Smooth muscle cell (in vitro differentiated cells): ENCODE measurements at regions not wholly inside any gene's neighbourhood (a gene's known extent, or its start where the extent isn't known, plus 50 kb on each side); places are given as distances from the start of the nearest gene placed in this dataset.

Experiments used
- DNase-seq: peaks from one replicate; lab custom pipeline; 2025; ENCODE audit not compliant: unreplicated experiment; lab: John Stamatoyannopoulos, UW
- H2AFZ ChIP-seq: fragments of 200-600 bp; sonication (generic); 2 replicates; pipeline ENCODE4 v1.6.0; 2016; ENCODE audit warnings: antibody characterized with exemption, low read depth, mild to moderate bottlenecking
- H3F3A ChIP-seq: fragments of 200-600 bp; sonication (generic); 2 replicates; pipeline ENCODE4 v1.6.0; 2017; ENCODE audit warnings: antibody characterized with exemption, low read depth
- H3K27ac ChIP-seq: fragments of 200-600 bp; sonication (generic); 2 replicates; pipeline ENCODE4 v1.5.1; 2016; ENCODE audit warnings: low read depth, mild to moderate bottlenecking
- H3K27me3 ChIP-seq: fragments of 200-600 bp; sonication (generic); 2 replicates; pipeline ENCODE4 v1.6.1; 2016; ENCODE audit warnings: low read depth, mild to moderate bottlenecking
- H3K36me3 ChIP-seq: fragments of 200-600 bp; sonication (generic); 2 replicates; pipeline ENCODE4 v1.5.1; 2016; ENCODE audit warnings: low read depth
- H3K4me1 ChIP-seq: fragments of 200-600 bp; sonication (generic); 2 replicates; pipeline ENCODE4 v1.5.1; 2016; ENCODE audit warnings: low read depth
- H3K4me2 ChIP-seq: fragments of 200-600 bp; sonication (generic); 2 replicates; pipeline ENCODE4 v1.6.0; 2016; ENCODE audit warnings: mild to moderate bottlenecking
- H3K4me3 ChIP-seq: fragments of 200-600 bp; sonication (generic); 2 replicates; pipeline ENCODE4 v1.5.1; 2016; ENCODE audit warnings: mild to moderate bottlenecking
- H3K79me2 ChIP-seq: fragments of 200-600 bp; sonication (generic); 2 replicates; pipeline ENCODE4 v1.6.0; 2016; ENCODE audit warnings: low read depth, mild to moderate bottlenecking
- H3K9ac ChIP-seq: fragments of 200-600 bp; sonication (generic); 2 replicates; pipeline ENCODE4 v1.6.0; 2016; ENCODE audit warnings: low read depth
- H3K9me3 ChIP-seq: fragments of 200-600 bp; sonication (generic); replicated peaks from 2 replicates; pipeline ENCODE4 v1.5.1; 2016; ENCODE audit warnings: low read depth
- H4K20me1 ChIP-seq: fragments of 200-600 bp; sonication (generic); 2 replicates; pipeline ENCODE4 v1.6.0; 2016; ENCODE audit warnings: low read depth
- WGBS: methylation state at CpG from one replicate; pipeline ENCODE4 v1.1.7; 2016; ENCODE audit warnings: low lambda C conversion rate; 5-methylcytosine and 5-hydroxymethylcytosine counted together
- TF ChIP-seq, protein P1 (sequence below): fragments of 200-600 bp; sonication (generic); IDR thresholded peaks from 2 replicates; pipeline ENCODE4 v1.5.1; 2017; ENCODE audit warnings: borderline replicate concordance, mild to moderate bottlenecking, antibody characterized with exemption; ENCODE audit not compliant: insufficient read depth, poor library complexity, severe bottlenecking

DNA sequence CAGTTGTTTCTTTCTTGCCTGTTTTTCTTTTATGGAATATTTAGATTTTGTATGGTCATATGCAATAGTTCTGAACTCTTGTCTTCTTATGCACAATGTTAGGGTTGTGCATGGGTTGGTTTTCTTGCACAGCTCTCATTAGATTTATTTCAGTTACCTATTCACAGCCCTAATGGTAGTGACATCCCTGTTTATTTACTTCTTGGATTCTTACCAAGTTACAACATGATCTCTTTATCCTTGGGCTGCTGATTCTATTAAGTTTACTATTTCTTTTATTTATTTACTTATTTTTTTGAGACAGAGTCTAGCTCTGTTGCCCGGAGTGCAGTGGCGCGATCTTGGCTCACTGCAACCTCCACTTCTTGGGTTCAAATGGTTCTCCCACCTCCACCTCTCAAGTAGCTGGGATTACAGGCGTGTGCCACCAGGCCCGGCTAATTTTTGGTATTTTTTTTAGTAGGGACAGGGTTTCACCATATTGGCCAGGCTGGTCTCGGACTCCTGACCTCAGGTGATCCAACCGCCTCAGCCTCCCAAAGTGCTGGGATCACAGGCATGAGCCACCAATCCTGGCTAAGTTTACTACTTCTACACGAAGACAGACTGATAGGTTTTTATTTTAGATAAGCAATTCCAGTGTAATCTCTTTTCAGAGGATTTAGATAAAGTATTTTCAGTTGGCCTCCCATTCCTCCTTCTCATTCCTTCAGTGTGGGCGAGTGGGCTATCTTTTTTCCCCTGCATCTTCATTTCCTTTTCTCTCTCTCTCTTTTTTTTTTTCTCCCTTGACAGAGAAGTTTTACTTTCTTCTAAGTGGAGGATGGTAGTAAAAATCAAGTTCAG is 395.1 kb upstream of the RGS6 start:
- Histone ChIP-seq H3F3A (peaks cover 13% of the 10 kb centered on the region), H3K79me2 (peaks cover 60% of the 10 kb centered on the region)

DNA sequence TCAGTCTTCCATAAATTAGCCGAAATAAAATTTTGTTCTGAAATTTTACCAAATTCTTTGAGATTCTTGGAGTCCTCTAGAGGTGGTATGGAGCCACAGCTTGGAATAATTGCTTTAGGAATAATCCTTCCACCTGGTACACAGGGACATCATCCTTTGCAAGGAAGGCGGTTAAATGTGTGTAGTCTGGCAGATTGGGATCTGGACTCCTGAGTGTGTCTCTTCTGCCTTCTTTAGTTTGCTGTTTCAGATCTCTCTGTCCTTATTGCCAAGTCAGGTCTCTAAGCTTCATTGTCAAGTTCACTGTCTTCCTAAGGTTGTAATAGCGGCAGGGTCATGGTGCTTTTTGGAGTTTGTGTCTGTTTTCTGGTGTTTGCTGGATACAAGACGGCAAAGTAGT is 393.9 kb upstream of the RGS6 start:
- Histone ChIP-seq H3K9ac (no peak overlapping the region), H3K4me1 (peaks cover 20% of the 10 kb centered on the region), H3F3A (peaks cover 19% of the 10 kb centered on the region), H2AFZ (no peak overlapping the region), H3K79me2 (peaks cover 64% of the 10 kb centered on the region), H3K4me3 (no peak overlapping the region), H3K36me3 (no peaks in the 10 kb centered on the region), H3K9me3 (no peaks in the 10 kb centered on the region), H3K4me2 (peak overlapping the region; percentile 40), H3K27me3 (no peaks in the 10 kb centered on the region), H3K27ac (peak overlapping the region; percentile 34), H4K20me1 (peaks cover 6% of the 10 kb centered on the region)
- no peak for DNase-seq
- TF ChIP-seq, protein P1, sequence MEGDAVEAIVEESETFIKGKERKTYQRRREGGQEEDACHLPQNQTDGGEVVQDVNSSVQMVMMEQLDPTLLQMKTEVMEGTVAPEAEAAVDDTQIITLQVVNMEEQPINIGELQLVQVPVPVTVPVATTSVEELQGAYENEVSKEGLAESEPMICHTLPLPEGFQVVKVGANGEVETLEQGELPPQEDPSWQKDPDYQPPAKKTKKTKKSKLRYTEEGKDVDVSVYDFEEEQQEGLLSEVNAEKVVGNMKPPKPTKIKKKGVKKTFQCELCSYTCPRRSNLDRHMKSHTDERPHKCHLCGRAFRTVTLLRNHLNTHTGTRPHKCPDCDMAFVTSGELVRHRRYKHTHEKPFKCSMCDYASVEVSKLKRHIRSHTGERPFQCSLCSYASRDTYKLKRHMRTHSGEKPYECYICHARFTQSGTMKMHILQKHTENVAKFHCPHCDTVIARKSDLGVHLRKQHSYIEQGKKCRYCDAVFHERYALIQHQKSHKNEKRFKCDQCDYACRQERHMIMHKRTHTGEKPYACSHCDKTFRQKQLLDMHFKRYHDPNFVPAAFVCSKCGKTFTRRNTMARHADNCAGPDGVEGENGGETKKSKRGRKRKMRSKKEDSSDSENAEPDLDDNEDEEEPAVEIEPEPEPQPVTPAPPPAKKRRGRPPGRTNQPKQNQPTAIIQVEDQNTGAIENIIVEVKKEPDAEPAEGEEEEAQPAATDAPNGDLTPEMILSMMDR, result no peak
- 91% methylated on average over 4 of the region's 4 CpGs for WGBS

More for the DNA sequence above, 395.1 kb upstream of the RGS6 start:
- H3K27me3 ChIP-seq, result no peaks in the 10 kb centered on the region
- no peaks in the 10 kb centered on the region for H3K36me3 ChIP-seq
- WGBS, result 78% methylated on average over 9 of the region's 9 CpGs
- H3K4me1 ChIP-seq, result peaks cover 29% of the 10 kb centered on the region
- H3K9ac ChIP-seq, result no peak overlapping the region
- H3K4me2 ChIP-seq, result peak overlapping the region; percentile 40
- no peak overlapping the region for H2AFZ ChIP-seq
- peaks cover 6% of the 10 kb centered on the region for H4K20me1 ChIP-seq
- peak overlapping the region; percentile 34 for H3K27ac ChIP-seq
- TF ChIP-seq, protein P1, result no peak
- H3K9me3 ChIP-seq, result no peaks in the 10 kb centered on the region
- no peak for DNase-seq
- no peak overlapping the region for H3K4me3 ChIP-seq

DNA sequence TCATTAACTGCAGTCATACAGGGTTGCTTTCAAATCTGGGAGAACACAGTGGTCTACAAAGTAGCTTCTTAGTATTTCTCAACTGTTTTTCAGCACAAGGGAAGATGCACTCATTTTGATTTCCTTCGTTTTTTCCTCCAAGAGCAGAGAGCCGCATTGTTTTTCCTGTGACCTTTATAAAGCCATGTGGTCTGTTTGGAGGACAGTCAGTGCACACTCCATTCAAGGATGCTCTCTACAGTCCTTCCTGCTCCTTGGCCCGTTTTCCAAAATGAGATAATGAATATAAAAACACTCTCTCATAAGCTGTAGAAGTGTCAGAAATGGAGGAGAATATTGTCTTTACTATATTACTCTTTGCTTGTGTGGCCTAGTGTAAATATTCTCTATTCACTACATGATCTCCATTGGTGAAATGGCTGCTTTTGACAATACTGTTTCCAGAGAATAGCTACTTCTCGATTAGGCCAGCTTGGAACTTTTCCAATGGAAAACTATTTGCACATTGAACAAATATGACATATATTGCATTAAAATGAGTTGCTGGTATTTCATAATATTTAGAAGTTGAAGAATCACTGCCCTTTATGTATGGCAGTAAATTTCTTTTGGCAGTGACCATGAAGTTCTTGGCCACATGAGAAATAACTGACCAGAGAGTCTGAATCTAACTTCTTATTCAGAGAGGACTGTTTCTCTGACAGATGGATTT is 393.1 kb upstream of the RGS6 start:
- peak overlapping the region; percentile 11 for H3K27ac ChIP-seq
- TF ChIP-seq, protein P1, result no peak
- no peaks in the 10 kb centered on the region for H3K36me3 ChIP-seq
- no peaks in the 10 kb centered on the region for H3K27me3 ChIP-seq
- peaks cover 20% of the 10 kb centered on the region for H3K4me1 ChIP-seq
- H3F3A ChIP-seq, result peaks cover 22% of the 10 kb centered on the region
- peaks cover 6% of the 10 kb centered on the region for H4K20me1 ChIP-seq
- H3K4me2 ChIP-seq, result peak overlapping the region; percentile 58
- no peaks in the 10 kb centered on the region for H3K9me3 ChIP-seq
- H3K79me2 ChIP-seq, result peaks cover 66% of the 10 kb centered on the region
- DNase-seq, result no peak
- H3K4me3 ChIP-seq, result no peak overlapping the region
- H2AFZ ChIP-seq, result no peak overlapping the region
- WGBS, result 73% methylated on average over 4 of the region's 4 CpGs
- H3K9ac ChIP-seq, result no peak overlapping the region
